GM21529 (cell line): ENCODE measurements at regions not wholly inside any gene's neighbourhood (a gene's known extent, or its start where the extent isn't known, plus 50 kb on each side); places are given as distances from the start of the nearest gene placed in this dataset.
"Not testable (repeated sequence)": the region's sequence is repeated elsewhere in the genome, so short reads cannot be mapped to it uniquely, and the experiment has no call there.

Experiments
- ATAC-seq: cut with Tn5 transposase; IDR thresholded peaks from one replicate; pipeline ENCODE4 v1.9.1; 2021; ENCODE audit not compliant: unreplicated experiment

DNA sequence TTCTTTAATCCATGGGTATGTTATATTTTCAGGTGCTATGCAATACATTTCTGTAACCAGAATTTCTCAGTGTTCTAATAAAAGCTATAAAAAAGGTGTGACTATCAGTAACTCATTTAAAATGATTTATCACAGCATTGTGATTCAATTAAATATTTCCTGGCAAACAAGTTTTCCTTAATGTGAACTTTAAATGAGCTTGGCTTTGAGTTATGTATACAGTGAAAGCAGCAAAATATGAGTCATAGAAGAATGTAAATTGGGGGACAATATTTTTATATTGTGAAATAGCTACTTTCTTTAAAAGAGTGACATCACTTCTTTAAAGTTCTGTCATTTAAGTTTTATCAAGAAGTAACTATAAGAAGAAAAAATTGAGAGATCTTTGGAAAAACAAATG lies 484.9 kb upstream of the MAN1A1 start:
- no peak for ATAC-seq

DNA sequence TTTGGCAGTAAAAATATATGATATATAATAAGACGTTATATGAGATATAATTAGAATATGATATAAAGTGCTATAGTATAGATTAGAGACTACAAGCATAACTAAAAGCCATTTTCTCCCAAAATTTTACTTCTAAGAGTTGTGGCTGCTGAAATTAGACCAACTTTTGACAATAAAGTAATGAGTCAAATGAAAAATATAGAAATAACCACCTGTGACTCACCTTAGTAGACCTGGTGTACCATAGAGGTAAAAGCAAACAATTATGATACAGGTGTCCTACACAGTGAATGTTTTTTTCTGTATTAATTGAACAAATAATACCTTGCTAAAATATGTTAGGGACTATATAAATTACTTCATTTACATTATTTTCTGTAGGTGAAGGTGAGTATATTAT lies 482.9 kb upstream of the MAN1A1 start:
- ATAC-seq = no peak

DNA sequence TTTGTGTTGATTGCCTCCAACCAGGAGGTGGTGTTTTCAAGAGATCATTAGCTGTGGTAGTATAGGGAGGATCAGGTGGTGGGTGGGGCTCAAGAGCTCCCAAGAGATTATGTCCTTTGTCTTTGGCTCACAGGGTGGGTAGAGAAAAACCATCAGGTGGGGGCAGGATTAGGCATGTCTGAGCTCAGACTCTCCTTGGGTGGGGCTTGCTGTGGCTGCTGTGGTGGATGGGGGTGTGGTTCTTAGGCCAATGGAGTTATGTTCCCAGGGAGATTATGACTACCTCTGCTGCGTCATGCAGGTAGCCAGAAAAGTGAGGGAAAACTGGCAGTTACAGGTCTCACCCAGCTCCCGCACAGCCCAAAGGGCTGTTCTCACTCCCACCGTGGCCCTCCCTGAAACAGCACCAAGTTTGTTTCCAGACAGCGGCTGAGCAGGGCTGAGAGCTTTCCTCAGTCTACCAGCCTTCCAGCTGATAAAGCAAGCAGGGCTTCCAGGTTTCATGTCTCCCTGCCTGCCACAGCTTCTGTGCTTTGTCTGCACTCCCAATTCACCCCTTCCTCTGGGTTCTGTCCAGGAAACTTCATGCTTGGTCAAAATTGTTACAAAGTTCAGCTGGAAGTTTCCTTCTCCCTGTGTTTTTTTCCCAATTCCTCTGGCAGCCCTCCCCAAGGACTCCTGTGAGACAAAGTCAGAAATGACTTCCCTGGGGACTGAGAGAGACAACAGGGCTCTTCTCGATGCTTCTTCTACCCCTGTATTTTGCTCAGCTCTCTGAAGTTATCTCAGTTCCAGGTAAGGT lies 481.1 kb upstream of the MAN1A1 start:
- ATAC-seq = no peak

DNA sequence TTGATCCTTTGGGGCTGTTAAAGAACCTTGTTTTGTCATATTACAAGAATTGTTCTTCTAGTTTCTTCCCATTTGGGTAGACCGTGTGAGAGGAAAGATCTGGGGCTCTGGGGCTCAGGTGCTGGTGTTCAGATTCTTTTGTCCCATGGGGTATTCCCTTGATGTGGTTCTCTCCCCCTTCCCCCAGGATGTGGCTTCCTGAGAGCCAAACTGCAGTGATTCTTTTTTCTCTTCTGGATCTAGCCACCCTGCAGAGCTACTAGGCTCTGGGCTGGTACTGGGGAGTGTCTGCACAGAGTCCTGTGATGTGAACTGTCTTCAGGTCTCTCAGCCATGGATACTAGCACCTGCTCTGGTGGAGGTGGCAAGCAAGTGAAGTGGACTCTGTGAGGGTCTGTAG lies 480.5 kb upstream of the MAN1A1 start:
- ATAC-seq = no peak

DNA sequence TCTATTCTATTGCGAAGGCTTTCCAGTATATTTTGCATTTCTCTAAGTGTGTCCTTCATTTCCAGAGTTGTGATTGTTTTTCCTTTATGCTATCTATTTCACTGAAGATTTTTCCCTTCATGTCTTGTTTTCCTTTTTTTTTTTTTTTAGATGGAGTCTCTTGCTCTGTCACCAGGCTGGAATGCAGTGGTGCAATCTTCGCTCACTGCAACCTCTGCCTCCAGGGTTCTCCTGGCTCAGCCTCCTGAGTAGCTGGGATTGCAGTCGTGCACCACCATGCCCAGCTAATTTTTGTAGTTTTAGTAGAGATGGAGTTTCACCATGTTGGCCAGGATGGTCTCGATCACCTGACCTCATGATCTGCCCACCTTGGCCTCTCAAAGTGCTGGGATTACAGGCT lies 479.9 kb upstream of the MAN1A1 start:
- not testable (repeated sequence) for ATAC-seq

DNA sequence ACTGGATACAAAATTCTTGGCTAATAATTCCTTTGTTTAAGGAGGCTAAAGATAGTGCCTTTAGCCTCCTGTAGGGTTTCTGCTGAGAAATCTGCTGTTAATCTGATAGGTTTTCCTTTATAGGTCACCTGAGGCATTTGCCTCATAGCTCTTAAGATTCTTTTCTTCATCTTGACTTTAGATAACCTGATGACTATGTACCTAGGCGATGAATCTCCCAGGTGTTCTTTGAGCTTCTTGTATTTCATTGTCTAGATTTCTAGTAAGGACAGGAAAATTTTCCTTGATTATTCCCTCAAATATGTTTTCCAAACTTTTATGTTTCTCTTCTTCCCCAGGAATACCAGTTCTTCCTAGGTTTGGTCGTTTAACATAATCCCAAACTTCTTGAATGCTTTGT lies 479.4 kb upstream of the MAN1A1 start:
- ATAC-seq = no peak

DNA sequence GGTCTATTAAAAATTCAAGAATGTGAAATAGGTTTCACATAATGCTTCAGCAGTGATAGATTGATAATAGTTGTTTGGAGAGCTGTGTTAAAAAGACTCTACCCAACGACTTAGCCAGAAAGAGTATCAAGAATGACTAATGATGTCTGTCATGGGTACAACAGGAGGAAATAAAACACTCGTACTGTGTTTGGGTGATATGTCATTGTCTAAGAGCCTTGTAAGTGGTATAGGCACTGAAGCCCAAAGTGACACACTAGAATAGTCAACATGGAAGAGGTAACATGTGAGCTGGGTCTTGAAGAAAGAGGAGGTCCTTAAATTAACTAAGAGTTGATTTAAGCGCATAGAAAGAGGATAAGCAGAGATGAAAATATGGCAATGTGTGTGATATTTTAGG lies 471.8 kb upstream of the MAN1A1 start:
- no peak for ATAC-seq

DNA sequence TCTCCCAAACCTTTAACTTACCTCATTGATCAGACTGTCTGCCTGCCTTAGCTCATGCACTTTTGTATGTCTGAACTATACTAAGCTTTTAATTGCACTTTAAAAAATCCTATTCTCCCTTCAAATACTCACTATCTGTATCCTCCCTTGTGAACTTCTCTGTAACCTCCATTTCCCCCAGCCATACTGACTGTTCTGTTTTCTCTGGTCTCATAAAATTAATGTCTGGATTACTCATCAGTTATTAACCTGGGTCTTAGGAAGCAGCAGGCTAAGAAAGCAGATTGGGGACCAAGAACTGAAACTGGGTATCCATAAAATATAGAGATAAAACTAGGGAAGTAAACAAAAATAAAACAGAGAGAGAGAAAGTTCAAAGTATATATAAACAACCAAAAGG lies 469.3 kb upstream of the MAN1A1 start:
- ATAC-seq = no peak

DNA sequence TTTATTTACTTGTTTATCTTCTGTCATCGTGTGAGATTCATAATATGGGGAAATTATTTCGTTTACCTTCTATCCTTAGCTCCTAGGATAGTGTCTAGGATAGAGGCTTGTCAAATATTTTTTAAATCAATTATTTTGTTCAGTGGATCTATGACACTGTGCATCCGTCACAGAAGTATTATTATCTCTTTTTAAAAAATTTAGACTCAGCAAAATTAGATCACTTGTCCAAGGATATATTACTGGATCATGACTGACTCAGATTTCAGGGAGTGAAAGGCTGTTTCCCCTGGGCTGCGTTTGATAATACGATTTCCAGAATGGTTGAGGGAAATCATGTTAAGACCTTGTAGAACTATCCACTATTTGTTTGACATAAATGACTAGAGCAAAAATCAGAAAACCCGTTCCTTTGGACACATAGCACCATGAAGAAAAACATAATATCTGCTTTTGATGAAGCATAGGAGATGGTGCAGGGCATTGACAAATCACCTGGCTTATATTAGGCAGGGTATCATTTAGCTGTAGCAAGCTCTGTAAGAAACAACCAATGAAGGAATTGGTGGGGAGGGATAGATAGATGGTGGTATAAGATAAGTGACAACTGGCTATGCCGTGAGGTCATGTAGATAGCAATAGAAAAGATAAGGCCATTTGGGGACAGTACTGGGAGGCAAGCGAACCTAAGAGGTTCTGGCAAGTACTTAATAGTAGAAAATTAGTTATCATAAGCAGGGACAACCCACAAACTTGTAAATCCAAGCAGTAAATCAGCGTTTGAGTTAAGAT lies 465.2 kb upstream of the MAN1A1 start:
- no peak for ATAC-seq

DNA sequence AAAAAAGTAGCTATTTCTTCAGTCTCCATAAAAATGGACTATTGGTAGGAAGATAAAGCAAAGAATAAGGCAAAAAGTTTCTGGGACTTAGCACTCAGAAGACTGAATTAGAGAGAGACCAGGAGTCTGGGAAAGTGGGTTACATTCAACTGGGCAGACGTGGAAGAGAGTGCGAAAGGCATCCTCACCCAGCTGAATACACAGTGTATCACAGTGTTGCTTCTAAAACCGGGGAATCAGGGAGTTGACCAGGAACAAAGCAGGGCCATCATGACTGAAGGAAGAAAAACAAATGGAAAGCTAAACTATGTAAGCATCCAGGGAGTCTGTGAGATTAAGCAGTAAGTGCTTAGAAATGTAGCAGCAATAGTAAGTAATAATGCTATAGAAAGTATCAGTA lies 452.9 kb upstream of the MAN1A1 start:
- no peak for ATAC-seq

DNA sequence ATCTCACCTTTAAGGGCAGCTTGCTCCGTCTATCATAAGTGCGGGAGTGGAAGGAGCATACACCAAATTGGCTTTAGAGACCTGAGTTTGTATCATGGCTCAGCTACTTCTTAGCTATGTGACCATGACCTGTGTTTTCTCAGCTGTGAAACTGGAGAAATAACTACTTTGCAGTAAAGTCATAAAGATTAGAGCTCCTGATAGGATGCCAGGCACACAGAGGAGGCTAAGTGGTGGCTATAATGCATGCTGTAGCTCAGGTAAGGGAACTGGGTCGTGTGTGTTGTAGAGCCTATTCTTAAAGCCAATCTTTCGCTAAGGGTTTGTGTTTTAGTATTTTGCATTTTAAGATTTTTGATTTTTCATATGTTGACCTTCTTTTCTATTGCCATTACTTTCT lies 451.5 kb upstream of the MAN1A1 start:
- ATAC-seq = no peak

DNA sequence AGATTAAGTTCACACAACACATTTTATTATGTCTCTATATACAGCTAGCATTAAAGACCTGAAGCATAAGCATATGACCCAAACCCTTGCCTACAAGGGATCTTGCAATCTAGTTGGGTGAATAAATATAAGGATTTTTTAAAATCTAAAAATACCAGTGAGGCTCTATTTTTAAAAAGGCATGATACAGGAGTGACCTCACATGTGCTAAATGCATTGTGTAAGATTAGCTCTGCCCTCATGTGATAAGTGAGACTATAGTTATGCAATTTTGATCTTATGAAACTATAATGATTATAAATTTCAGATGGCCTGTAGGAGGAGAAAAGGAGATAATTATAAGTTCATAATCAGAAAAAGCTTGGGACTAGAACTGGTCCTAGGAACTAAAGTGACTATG lies 451.0 kb upstream of the MAN1A1 start:
- ATAC-seq = no peak

DNA sequence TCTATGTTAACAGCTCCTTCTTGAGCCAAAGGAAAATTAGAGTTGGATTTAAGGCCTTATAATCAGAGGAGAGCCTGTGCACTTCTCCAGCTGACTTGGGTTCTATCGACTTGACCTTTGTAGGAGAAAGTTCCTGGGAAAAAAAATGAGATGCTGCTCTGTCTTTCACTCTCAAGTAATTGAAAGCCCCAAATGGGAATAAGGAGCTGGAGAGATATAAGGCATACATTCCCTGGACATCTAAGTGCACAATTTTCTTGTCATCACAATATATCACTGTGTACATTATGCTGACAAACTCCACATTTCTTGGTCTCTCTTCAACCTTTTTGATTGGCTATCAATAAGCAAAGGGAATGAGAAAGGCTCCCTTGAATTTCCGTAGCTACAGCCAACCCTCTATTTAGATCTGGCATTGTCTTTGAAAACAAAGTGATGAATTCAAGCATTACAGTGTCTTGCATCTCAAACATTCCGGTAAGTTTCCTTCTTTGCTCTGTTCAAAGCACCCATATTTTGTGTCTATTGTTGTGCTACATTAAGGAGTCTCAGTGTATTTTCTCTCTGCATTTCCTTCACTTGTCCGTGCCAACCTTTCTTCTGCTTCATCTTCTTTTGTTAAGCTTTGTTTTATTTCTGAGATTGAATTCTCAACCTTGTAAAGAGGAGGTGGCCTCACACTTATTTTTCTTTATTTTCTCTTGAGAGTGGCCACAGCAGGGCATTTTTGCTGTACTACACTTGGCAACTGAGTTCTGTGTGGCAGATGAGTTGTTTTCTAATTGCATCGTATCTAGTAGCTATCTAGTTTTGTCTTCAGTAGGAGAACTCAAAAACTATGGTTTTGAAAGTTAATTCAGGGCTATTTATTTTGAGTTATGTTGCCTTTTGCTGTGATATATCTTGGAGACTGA lies 450.3 kb upstream of the MAN1A1 start:
- ATAC-seq = no peak

DNA sequence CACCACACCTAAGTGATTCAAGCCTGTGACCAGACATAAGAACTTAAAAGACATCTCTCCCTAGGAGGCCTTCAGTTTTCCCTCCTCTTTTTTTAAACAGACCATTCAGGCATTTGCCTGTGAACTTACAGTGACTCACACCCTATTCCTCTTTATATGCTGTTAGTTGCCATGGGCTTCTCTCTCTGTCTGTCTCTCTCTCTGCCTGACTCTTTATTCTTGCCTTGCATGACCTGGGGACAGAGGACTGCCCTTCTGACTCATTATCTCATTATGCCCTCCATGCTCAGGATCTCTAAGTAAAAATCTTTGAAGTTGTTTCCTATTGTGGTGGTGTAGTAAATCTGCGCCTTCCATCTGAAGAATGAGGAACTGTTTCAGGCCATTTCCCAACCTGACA lies 442.2 kb upstream of the MAN1A1 start:
- ATAC-seq = no peak

DNA sequence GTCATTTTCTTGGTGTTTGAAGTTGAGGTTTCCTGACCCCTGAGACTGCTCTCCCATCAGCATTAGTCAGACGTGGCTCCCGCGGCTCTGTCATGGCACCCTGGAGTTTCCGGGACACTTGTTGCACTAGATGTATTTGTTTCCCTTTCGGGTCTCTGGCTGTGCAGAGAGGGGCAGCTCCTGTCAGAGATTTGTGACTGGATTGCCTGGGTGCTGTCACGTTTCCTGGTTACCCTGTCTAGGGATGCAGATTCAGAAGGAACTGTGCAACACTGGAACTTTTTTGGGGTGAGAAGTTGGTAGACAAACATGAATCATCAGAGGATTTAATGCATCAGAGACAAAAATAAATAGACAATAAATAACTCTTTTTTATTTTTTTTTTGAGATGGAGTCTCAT lies 431.8 kb upstream of the MAN1A1 start:
- ATAC-seq = no peak

DNA sequence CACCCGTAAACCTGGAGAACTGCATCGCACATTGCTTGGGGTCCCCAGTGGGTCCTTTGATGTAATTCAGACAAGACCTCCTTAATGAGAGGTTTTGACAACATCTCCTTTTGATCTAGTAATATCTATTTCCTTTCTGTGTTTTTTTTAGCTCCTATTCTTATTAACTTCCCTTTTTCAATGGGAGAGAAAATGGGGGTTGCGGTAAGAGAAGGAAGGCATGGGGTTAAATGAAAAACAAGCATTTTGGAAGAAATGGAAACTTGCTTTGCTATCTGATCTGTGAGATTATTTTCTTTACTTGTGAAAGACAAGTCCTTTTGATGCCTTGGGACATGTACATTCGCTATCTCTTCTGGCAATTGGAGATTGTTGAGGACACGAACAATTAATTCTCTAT lies 418.6 kb upstream of the MAN1A1 start:
- ATAC-seq = no peak

DNA sequence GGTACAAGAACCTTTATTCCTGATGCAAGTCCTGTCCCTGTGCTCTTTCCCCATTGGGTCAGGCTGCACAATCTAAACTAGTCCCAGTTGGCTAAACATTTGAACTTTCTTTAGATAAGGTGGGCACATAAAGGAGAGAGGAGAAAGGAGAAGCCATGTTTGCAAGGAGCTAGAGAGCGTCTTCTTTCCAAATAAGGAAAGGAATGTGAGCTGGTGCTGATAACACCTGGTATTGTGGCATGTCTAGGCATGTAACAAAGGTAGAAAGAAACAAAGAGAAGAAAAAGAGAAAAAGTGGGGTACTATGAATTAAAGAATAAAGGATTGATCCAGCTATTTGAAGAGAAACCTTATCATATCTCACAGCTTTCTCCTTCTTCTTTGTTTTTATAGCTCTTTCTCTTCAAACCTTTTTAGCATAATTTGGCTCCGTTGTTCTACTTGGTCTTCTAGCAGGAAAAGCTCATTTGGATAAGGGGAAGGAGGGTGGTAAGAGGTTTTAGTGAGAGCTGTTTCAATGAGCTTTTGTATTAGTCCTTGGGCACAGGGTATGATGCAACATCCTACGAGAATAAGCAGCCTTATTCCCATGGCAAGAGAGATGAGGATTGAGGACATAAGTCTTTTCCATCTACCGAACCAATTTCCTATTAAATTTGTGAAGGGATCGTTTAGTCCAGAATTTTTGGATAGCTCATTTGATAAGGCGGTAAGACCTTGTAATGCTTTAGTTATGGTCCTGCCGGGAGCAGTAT lies 415.5 kb upstream of the MAN1A1 start:
- no peak for ATAC-seq

DNA sequence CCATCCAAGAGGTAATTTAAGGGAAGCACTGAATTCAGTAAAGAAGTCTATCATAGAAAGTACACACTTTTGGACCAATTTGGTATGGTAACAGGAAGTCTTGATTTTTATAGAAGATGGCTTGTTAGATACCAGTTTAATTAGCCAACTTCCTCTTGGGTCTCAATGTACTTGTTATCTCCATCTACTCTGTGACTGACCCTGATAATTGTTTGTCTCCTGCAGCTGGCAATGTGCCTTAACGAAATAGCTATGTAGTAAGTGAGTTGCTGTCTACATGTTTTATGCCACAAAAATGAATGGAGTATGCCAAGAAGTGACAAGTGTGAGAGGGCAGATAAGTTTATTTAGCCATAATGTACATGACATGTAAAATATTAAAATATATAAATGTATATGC lies 410.5 kb upstream of the MAN1A1 start:
- no peak for ATAC-seq

DNA sequence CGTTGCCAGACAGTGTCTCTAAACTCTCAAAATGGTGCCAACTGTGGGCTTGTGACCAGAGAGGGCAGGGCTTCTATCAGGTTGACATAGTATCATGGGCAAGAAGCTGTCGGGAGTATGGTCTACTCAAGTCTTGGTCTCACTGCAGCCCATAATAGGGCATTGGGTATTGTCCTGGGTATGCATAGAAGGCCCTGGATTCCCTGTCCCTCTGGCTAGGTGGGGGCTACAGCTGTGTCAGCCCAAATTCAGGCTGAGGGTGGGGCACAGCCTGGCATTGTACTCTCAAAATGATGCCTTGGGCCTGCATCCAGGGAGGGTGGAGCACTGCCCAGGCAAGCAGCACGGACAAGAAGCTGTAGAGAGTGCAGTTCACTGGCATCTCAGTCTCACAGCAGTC lies 408.8 kb upstream of the MAN1A1 start:
- no peak for ATAC-seq

DNA sequence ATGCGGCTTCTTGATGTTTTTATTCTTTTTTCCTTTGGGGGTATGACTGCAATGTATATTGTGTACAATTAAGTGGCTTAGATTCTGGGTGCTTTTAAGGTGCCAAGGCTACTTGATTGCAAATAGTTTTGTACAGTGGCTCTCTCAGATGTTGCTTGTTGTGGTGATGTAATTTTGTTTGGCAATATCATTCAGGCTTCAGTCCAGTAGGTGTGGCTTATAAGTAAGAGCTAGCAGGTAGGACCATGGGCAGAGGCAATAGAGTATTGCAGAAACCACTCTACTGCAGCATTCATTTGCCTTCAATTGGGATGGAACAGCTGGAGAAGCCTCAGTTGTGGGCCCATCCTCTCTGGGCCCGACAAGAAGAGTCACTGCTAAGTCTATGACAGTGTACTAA lies 407.9 kb upstream of the MAN1A1 start:
- no peak for ATAC-seq

DNA sequence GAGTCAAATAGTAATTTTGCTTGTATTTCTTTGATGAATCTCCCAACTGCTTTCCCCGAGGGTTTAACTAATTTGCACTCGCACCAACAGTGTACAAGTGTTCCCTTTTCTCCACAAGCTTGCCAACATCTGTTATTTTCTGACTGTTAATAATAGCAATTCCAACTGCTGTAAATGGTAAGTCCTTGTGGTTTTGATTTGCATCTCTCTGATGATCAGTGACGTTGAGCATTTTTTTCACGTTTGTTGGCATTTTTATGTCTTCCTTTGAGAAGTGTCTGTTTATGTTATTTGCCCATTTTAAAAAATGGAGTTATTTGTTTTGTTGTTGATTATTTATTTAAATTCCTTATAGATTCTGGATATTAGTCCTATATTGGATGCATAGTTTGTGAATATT lies 399.8 kb upstream of the MAN1A1 start:
- ATAC-seq = no peak
